ENCODE measurements at regions not wholly inside any gene's neighbourhood (a gene's known extent, or its start where the extent isn't known, plus 50 kb on each side); places are given as distances from the start of the nearest gene placed in this dataset.

DNA sequence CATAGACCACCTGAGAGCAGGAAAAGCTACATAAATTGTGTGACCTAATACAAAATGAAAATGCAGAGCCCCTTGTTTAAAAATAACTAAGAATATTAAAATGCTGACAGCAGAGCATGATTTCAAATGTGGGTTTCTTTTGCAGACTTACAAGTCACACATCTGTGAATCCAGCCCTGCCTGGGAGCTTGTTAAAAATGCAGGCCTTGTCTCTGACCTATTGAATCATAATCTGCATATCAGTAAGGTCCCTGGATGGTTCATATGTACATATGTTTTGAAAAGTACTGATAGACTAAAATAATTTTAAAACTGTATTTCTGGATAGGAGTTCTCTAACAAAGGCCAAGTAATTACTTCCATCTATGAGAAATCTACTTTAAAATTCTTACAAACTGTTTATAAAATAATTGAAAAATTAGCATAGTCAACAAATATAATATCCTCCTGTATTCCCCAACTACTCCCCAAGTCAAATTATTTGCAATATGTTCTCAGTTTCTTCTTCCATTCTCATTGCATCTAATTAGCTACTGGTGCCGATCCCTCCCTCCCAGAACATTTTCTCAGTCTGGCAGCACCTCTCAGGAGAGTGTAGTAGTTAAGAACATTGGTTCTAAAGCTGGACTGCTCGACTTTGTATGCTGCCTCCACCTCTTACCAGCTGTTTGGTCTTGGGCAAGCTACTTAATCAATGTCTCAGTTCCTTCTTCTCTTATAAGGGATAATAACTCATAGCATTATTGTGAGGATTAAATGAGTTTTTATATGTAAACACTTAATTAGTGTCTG, 1040.4 kb upstream of the CDH2 start:
- TF ChIP-seq, protein P1, sequence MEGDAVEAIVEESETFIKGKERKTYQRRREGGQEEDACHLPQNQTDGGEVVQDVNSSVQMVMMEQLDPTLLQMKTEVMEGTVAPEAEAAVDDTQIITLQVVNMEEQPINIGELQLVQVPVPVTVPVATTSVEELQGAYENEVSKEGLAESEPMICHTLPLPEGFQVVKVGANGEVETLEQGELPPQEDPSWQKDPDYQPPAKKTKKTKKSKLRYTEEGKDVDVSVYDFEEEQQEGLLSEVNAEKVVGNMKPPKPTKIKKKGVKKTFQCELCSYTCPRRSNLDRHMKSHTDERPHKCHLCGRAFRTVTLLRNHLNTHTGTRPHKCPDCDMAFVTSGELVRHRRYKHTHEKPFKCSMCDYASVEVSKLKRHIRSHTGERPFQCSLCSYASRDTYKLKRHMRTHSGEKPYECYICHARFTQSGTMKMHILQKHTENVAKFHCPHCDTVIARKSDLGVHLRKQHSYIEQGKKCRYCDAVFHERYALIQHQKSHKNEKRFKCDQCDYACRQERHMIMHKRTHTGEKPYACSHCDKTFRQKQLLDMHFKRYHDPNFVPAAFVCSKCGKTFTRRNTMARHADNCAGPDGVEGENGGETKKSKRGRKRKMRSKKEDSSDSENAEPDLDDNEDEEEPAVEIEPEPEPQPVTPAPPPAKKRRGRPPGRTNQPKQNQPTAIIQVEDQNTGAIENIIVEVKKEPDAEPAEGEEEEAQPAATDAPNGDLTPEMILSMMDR (conservative IDR thresholded peaks at IDR 0.05; ENCODE audit: low read depth, low read length) = no peak
- no peak for TF ChIP-seq EZH2 (IDR thresholded peaks at IDR 0.05; ENCODE audit: borderline replicate concordance, low read depth, low read length, poor library complexity, severe bottlenecking)

Data from A673 (cell line).